Retina (tissue), 1 donor: ENCODE measurements at regions not wholly inside any gene's neighbourhood (a gene's known extent, or its start where the extent isn't known, plus 50 kb on each side); places are given as distances from the start of the nearest gene placed in this dataset.
"Not testable (repeated sequence)": the region's sequence is repeated elsewhere in the genome, so short reads cannot be mapped to it uniquely, and the experiment has no call there.

Experiments
- DNase-seq: peaks from one replicate; pipeline ENCODE4 v3.0.0-alpha.2; 2016

- no peak for DNase-seq
Measured at GRCh38 chr21:33121715-33122475, 52.0 kb downstream of the OLIG1 start.

DNA sequence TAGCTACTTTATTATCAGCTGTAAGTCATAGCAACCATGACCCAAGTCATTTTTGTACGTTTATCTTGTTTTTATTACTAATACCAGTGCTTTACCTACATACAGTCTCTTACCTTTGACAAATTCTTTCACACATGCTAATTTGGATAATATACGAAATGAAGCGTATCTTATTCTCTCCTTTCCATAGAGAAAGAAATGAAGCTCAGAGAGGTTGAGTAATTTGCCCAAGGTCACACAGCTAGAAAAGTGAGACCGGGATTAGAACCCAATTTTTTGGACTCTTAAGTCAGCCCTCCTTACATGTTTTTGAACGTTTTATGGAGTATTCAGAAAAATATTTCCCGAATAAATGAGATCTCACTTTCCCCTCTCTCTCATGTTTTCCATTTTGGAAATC lies 52.6 kb downstream of the OLIG1 start:
- no peak for DNase-seq

GRCh38 chr21:33123374-33124123 lies 53.6 kb downstream of the OLIG1 start:
- no peak for DNase-seq

DNA sequence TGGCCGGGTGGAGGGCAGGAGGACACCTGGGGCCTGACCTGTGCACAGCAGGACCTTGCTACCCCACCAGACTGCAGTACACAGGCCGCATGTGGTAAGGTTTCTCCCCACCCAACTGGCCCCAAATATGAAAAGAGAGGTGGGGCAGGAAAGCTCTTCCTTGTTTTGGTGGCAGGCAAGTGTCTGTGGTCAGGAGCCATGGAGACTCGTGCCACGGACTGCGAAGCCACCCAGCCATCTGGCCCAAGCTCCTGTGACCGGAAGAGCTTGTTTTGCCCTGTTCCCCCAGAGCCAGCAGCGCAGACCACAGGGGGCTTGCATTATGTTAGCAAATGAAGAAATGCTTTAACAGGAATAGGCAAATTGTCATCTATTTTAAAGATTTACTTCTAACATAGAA lies 54.9 kb downstream of the OLIG1 start:
- no peak for DNase-seq

GRCh38 chr21:33125680-33126375 lies 55.9 kb downstream of the OLIG1 start:
- no peak for DNase-seq

GRCh38 chr21:33126569-33126968 lies 56.6 kb downstream of the OLIG1 start:
- DNase-seq: no peak

GRCh38 chr21:33127154-33127867 lies 57.4 kb downstream of the OLIG1 start:
- DNase-seq: peak; percentile 87

GRCh38 chr21:33127868-33128242 lies 57.9 kb downstream of the OLIG1 start:
- DNase-seq: no peak

GRCh38 chr21:33128538-33128937 lies 58.6 kb downstream of the OLIG1 start:
- DNase-seq: no peak

GRCh38 chr21:33132054-33132453 lies 62.1 kb downstream of the OLIG1 start:
- DNase-seq: no peak

- DNase-seq: peak; percentile 45
Measured at GRCh38 chr21:33133892-33134291, 64.0 kb downstream of the OLIG1 start.

- peak; percentile 55 for DNase-seq
Measured at GRCh38 chr21:33135925-33136324, 66.0 kb downstream of the OLIG1 start.

DNA sequence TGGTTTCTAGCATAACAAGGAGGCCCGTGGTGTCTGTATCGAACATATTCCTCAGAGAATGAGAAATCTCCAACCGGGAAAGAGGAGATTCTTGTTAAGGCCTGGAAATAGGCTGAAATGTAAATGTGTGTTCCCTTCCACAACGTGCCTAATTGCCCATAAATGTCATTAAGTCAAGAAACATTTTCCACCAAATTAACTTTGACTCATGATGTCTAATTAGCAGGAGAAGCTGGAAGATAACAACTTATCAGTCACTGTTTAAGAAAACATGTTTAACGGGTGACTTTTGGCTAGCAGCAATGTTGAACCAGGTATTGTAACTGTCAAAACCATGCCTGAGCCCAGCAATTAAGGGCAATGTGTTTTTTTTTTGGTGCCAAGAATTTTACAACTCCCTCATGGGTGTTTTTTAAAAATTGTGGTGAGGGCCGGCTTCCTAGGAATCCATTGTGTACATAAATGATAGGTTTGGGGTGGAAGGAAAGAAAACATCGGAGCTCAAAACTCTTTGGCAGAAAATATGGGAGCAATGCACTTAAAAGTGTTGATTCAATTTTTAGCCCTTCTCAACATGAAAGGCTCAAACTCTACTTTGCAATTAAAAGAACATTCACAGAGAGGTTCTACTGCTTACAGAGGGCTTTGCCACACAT lies 67.0 kb downstream of the OLIG1 start:
- no peak for DNase-seq

GRCh38 chr21:33139084-33139483 lies 69.1 kb downstream of the OLIG1 start:
- no peak for DNase-seq

DNA sequence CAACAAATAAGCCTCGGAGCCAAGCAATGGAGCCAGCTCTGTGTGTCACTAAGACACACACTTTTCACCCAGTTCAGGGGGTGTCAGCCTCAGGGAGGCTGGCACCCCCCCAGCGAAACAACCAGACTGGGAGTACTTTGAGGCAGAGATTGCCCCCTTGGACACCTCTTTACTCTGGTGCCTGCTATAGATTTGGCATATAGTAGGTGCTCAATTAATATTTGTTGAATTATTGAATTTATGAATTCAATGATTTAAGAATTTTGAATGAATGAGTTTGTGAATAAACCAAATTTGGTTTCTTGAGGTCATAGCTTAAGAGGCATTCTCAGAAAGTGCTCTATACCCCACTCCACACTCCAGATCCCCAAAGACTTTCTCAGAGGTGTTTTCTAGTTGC lies 70.3 kb downstream of the OLIG1 start:
- no peak for DNase-seq

GRCh38 chr21:33146467-33146866 lies 76.5 kb downstream of the OLIG1 start:
- DNase-seq: no peak

GRCh38 chr21:33149181-33149580 lies 79.2 kb downstream of the OLIG1 start:
- DNase-seq: peak; percentile 66

GRCh38 chr21:33150968-33151367 lies 78.8 kb upstream of the IFNAR2 start:
- not testable (repeated sequence) for DNase-seq

DNA sequence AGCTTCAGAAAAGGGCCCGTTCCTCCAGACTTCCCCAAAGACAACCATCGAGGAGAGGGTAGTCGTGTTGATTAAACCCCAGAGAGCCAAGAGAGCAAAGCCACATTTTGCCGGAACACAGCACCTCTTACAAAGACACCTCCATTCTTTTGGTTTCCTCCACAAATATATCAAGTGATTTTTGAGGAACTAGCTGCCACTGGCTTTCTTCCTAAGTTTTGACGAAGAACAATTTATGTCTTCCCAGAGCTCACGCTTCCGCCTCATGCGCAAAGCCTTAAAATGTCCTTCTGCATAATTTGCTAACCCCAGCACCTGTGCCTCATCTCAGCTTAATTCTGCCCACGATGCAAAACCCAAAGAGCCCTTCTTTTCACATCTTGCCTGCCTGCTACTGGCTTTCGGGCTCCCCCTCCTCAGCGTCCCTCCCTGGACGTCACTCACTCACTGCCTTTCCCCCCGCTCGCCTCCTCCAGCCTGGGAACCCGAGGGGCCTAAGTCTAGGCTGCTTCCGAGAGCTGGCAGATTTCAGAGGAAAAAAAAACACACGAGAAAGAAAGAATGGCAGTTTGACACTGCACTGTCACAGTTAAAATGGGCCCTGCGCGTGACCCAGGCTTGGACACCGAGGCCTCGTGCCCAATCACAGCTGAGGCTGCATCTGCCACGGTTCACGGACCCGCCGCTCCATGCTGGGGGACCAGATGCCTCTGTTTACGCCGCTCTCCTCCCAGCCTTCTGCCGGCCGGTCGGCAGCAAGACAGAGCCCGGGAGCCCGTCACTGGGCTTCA lies 77.6 kb upstream of the IFNAR2 start:
- peak; percentile 83 for DNase-seq

DNA sequence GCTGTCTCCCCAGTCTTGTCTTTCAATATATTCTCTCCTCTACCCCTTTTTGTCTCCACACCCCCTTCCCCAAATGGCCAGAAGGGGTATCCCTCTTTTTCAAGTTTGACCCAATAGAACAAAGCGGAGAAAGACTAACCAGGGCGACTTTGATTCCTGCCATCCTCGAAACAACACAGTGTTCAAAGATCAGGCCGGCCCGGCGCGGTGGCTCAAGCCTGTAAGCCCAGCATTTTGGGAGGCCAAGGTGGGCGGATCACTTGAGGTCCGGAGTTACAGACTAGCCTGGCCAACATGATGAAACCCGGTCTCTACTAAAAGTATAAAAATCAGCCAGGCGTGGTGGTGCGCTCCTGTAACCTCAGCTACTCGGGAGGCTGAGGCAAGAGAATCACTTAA lies 77.0 kb upstream of the IFNAR2 start:
- peak; percentile 51 for DNase-seq

GRCh38 chr21:33155005-33155404 lies 74.7 kb upstream of the IFNAR2 start:
- DNase-seq: no peak

- DNase-seq: no peak
Measured at GRCh38 chr21:33155422-33155821, 74.3 kb upstream of the IFNAR2 start.
